Stimulated activated CD8-positive, alpha-beta memory T cell treated with anti-CD3 and anti-CD28 coated beads, Interleukin-7, amount 100 ng/mL, for 48 hours (primary cell): ENCODE measurements at regions not wholly inside any gene's neighbourhood (a gene's known extent, or its start where the extent isn't known, plus 50 kb on each side); places are given as distances from the start of the nearest gene placed in this dataset.
A peak's percentile ranks its signal among the peaks of the same experiment; 100 is the strongest.

Source experiments
- DNase-seq, 2 donors: peaks; one replicate each; pipeline ENCODE4 v3.0.0-alpha.2; 2020; ENCODE audit warnings: low read depth in 1 of 2; ENCODE audit errors: extremely low read depth in 1 of 2

DNA sequence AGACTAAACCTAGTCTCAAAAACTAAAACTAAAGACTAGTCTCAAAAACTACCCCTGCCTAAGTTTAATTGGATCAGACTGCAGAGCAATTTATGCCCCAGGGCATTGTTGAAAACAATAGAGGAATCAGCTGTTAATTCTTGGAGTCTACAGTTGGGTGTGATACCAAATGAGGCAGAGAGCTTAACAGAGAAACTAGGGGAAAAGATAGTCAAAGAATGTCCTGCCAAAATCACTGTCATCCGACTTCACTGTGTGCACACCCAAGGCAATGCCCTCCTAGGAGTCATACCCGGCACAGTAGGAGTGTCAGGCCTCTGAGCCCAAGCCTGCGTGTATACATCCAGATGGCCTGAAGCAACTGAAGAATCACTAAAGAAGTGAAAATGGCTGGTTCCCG is 90.5 kb upstream of the TOMM7 start:
- no peak for DNase-seq

DNA sequence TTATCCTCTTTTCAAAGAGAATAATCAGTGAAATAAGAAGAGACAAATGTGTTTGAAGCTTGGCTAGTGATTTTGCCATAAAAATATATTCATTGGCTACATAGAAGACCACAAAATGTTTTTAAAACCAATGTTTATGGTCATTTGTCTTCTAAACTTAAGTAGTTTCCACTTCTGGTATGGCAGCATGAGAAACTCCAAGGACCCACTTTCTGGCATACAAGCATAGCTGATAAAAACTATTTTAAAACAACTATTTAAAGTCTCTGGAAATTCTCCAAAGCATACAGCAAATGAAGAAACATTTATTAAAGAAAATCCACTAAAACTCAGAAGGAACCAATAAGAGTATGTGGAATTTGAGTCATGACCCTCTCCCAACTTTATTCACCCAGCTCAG is 89.2 kb upstream of the TOMM7 start:
- no peak for DNase-seq

DNA sequence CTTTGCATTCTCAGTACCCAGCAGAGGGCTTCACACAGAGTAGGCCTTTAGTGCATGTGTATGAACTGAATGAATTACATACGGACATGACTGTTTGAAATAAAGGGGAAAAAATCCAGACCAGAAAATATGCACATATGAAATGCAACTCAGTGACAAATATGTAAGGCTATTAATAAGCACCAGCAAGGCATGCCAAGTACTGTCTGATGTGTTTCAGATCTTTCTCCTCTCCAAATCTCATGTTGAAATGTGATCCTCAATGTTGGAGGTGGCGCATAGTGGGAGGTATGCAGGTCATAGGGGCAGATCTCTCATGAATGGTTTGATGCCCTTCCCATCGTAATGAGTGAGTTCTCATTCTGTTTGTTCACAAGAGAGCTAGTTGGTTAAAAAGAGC is 87.3 kb upstream of the TOMM7 start:
- DNase-seq, result no peak

DNA sequence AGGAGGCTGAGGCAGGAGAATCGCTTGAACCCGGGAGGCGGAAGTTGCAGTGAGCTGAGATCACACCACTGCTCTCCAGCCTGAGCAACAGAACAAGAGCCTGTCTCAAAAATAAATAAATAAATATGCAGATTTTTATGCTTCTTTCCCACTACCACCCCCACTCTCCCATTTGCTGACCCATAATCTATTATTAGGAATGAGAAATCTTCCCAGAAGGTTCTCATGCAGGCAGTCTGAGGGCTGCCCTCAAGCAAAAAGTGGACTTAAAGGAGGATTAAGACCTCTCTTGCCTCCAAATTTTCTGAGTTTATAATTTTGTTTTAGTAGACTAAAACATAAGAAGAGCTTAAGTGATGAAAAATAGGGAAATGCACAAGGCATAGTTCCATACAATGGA is 85.2 kb upstream of the TOMM7 start:
- no peak for DNase-seq

DNA sequence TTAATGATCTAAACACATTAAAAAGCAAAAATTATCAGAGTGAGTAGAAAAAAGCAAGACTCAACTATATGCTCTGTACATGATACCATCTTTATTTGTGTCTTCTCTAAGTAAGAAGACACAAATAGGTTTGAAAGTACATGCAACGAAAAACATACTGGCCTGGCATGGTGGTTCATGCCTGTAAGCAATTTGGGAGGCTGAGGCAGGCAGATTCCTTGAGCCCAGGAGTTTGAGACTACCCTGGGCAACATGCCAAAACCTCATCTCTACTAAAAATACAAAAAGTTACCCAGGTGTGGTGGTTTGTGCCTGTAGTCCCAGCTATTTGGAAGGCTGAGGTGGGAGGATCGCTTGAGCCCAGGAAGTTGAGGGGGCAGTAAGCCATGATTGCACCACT is 78.1 kb upstream of the TOMM7 start:
- DNase-seq, result no peak

DNA sequence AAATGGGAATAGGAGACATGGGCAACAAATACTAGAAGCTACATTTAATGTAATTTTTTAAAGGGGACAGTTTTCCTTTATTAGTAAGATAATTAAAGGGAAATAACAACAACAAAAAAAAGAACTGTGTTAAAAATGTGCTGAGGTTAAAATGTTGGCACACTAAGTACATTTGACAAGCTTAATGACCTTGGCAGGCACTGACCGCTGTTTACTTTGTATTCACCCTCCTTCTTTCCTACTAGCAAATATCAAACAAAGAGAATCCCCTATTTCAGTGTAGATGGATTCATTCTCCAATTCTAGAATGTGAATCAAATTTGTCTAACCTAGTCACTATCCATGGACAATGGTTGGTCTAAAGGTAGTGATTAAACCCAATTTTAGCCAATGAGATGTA is 77.5 kb upstream of the TOMM7 start:
- no peak for DNase-seq

DNA sequence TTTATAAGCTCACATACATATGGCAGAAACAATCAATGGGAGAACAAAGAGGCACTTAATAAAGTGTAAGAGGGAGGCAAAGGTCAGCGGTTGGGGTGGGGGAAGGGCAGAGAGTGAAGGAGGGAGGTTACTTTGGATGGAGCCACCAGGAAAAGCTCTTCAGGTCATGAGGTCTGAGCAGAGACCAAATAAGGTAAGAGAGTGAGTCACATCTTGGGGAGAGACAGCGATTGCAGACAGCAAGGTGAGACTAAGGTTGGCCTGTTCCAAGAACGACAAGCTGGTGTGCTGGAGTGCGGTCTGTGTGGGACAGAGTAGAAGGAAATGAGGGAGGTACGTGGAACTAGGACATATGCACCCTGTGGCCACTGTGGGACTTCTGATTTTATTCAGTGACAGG is 74.3 kb upstream of the TOMM7 start:
- DNase-seq, result no peak

DNA sequence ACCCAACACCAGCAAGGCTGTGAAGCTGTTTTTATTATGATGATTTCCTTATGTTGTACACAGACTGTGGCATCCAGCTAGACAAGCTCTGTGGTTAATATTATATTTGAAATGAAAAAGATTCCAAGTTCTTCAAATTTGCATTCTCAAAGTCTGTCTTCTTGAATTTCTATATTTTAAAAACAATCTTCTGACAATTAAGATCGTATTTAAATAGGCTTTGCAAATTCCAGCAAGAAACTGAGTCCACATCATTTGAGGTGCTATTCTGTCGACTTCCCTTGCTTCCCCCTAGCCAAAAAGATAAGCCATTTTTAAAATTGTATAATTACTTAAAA is 73.1 kb upstream of the TOMM7 start:
- no peak for DNase-seq

DNA sequence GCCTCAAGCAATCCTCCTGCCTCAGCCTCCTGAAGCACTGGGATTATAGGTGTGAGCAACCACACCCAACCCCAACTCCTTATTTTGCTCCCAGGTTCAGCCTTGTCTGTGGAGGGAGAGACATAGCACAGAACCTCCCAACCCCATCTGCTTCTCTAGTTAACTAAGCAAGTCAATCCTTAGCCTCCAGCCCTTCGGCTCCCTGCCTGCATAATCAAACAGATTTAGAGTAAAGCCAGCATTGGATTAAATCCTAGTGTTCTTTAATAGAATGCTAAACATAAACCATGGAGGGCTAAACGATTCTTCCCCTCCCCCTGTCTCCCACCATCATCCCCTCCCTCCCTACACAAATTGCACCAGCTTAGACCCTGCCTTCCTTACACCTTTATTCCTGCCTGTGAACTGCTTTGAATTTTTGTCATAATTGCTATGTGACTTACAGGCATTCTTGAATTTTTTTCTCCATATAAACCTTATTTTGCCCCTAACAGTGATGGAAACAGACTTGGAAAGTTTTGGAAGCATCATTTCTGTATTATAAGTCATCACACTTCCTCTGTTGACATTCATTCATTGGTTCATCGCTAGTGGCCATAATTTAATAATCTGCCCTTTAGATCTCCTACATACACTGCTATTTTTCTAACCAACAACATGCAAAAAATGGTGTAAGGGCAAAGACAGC is 72.6 kb upstream of the TOMM7 start:
- DNase-seq, result no peak

DNA sequence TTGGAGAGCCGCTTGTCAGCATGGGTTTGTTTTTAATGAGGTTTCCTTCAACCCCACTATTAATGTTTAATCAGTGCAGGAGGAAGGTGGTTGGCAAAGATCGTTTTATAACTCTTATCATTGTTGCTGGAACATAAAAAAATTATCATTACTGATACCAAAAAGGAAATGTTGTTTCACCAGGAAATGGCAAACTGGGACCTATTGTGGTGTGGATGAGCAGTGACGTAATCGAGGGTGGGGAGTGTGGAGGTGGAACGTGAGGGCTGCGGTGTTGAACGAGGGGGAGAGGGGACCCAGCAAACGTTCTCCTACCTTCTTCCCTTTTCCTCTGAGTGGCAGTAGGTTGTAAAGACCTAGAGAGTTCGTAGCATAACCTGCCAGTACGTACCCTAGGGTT is 71.9 kb upstream of the TOMM7 start:
- no peak for DNase-seq

DNA sequence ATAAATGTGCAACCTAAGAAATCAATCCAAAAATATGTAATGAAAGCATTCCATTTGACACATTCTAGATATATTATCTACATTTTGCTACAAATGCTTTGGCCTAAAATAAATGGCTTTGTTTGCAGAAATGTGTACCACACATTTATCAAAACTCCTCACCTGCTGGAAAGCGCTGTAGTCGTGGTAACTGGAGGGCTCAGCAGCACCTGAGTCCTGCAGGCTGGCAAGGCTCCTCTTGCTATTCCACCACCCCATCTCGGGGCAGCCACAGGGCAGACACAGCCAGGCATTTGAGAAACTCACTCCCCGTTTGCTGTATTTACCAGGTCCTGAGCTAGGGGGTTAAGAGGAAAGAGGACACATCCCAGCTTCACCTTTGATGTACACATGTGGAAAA is 68.1 kb upstream of the TOMM7 start:
- no peak for DNase-seq

DNA sequence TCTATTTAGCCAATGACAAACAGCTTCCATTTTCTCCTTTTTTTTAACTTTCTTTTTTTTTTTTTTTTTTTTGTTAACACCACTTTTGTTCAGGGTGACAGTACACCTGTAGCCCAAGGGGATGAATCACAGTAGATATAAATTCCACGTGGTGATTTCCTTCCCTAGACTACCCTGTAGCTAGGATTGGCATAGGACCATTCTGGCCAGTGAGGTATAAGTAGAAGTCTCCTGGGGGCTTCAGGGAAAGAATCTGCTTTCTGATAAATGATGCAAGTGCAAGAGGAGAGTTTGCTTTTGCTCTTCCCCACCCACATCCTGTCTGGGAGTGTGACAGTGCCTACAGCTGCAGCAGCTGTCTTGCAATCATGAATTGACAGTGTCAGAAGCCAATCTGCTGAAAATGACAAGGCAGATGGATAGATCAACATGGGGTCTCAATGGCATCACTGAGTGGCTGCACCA is 63.2 kb upstream of the TOMM7 start:
- DNase-seq, result peak; percentile 27 to 70

DNA sequence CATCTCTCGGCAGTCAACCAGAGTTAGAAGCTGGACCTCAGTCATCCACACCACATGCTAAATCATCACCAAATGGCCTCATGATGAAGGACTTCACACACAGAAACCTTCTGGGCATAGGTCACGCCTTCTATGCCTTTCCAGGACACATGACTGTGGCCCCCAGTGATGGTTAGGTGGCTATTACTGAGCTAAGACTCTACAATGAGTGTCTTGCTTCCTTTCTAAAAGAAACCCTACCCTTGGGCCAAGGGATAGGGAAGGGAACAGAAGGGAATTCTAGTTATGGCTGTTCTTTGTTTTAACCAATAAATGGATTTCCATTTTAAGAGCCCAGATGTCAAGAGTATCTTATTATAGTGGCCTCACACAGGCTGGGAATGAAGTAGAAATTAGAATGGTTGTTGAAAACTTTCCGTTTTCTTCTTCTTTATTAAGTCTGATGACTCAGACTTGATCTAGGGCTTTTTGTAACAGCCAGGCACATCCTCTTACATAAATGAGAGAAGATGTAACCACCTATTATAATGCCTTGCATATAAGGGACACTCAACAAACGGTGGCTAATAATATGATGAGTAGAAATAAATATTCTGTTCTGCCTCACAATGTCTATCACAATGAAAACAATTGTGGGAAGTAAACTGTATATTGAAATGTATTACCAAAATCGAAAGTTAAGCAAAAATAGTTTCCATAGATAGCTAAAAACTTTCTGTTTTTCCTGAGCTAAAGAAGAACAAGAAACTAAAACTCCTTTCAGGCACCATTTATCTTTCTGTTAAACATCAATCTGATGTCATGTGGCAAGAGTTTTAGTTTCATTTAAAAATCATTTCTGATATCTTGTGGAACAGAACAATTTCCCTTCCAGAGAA is 62.5 kb upstream of the TOMM7 start:
- DNase-seq, result no peak

DNA sequence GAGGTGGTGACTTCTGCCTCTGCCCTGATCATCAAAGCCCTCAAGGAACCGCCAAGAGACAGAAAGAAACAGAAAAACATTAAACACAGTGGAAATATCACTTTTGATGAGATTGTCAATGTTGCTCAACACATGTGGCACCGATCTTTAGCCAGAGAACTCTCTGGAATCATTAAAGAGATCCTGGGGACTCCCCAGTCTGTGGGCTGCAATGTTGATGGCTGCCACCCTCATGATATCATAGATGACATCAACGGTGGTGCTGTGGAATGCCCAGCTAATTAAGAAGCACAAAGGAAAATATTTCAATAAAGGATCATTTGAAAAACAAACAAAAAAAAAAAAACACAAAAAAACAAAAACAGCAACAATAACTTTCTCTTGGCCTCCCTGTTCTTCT is 59.5 kb upstream of the TOMM7 start:
- no peak for DNase-seq

DNA sequence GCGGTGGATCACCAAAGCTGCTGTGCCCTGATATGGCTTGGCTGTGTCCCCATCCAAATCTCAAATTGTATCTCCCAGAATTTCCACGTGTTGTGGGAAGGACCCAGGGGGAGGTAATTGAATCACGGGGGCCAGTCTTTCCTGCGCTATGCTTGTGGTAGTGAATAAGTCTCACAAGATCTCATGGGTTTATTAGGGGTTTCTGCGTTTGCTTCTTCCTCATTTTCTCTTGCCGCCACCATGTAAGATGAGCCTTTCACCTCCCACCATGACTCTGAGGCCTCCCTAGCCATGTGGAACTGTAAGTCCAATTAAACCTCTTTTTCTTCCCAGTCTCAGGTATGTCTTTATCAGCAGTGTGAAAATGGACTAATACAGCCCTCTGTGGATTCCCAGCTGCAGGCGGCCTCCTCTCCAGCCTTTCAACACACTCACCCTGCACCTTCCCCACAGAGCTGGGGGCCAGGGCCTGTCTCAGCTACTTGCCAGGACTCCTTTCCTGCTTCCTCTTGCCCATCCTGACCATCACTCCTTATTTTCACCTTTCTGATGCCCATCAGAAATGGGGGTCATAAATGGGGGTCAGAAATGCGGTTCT is 57.2 kb upstream of the TOMM7 start:
- DNase-seq, result no peak

DNA sequence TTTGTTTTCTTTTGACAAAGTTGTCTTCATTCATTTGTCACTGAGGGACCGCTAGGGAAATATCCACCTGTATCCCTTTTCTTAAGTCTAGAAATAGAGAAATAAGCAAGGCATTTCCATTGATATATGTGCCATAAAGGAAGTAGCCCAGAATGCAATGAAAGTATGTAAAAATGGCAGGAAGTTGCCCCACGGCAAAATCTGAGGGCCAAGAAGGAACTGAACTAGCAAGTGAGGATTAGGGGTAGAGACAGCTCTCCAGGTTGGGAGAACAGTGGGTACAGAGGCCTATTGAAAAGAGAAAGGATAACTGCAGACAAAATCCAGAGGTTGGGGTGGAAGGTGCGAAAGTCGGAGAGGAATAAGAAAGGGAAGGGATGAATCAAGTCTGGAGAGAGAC is 56.6 kb upstream of the TOMM7 start:
- DNase-seq, result no peak

DNA sequence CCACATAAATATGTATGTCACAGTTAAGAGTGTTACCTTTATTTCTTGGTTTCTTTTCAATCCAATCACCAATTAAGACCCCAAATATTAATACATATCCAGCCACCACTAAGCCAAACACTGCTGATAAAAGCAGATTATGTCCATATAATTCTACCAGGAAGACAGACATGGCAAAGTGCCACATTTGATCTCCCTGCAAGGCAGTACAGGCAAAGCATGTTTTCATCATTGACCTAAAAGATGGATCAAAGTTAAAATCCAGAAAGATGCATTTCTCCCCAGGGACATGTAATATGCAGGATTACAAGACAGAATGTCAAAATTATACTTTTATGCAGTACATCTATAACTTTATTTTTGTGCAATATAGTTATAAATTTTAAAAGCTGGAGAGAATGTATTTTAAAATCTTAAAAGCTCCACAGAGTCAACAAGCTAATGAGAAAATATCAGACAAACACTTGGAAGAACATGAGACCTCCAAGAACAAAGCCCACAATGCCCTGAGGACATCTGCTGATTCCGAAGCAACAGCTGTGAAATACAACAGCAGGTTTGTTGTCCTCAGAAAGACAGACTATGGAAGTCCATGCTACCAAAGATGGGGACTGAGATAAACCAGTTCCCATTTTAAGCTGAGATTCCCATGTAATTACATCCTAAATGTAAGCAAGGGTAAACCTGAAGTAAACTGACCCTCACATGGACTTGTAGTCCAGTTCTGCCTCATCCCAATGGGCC is 54.5 kb upstream of the TOMM7 start:
- no peak for DNase-seq

DNA sequence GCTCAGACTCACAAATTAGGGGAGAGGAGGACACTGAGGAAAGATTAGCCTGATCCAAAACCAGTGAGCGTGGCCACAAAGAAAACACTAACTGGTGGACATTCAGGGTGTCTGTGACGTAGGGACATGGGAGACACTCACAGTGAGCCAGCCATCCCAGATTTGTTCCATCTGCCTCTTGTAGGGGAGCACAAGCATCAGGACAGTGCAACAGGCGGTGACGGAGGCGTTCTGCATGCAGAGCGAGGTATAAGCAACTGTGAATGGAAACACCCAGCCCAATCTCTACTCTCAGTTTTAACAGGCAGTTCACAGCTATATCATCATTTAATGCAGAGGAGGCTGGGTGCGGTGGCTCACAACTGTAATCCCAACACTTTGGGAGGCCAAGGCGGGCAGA is 52.8 kb upstream of the TOMM7 start:
- DNase-seq, result no peak

DNA sequence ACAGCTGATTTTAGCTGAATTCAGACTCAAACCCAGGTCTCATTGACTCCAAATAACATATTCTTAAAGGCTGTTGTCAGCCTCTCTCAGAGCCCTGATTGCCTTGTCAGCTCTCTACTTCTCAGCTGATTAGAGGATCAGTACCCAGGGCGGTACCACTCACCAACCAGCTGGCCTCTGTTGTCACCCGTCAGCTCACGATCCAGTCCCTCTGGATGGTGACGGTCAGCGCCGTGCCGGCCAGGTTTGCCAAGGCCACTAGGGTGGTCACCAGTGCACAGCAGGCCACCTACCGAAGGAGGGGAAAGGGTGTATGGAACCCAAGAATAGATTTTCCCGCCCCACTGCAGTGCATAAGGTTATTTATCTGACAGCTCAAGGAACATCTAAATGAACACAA is 52.3 kb upstream of the TOMM7 start:
- DNase-seq, result no peak
